HG02763 (cell line): ENCODE measurements at regions not wholly inside any gene's neighbourhood (a gene's known extent, or its start where the extent isn't known, plus 50 kb on each side); places are given as distances from the start of the nearest gene placed in this dataset.

Experiments
- ATAC-seq: cut with Tn5 transposase; IDR thresholded peaks from one replicate; pipeline ENCODE4 v1.9.1; 2021; ENCODE audit warnings: mild to moderate bottlenecking, moderate library complexity; ENCODE audit not compliant: unreplicated experiment

DNA sequence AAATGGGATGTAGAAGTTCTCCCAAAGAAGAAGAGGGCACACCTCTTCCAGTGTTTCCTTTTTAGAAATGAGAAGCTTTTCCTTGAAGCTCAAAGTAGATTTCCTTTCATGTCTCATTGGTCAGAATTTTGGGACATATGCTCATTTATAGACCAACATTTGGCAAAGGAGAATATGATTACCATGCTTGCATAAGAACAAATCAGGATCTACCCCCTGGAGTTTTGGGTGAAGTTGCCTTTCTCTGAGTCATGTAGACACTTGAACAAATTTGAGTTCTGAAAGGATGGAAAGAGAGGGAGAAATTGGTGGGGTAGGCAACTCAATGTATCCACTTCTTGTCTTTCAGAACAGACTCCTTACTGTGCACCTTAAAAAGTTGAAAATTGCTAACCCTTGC, 409.0 kb downstream of the SLC4A3 start:
- no peak for ATAC-seq

GRCh38 chr2:220040346-220040745, 412.9 kb downstream of the SLC4A3 start:
- ATAC-seq, result no peak

GRCh38 chr2:220041447-220041846, 414.0 kb downstream of the SLC4A3 start:
- ATAC-seq, result no peak

DNA sequence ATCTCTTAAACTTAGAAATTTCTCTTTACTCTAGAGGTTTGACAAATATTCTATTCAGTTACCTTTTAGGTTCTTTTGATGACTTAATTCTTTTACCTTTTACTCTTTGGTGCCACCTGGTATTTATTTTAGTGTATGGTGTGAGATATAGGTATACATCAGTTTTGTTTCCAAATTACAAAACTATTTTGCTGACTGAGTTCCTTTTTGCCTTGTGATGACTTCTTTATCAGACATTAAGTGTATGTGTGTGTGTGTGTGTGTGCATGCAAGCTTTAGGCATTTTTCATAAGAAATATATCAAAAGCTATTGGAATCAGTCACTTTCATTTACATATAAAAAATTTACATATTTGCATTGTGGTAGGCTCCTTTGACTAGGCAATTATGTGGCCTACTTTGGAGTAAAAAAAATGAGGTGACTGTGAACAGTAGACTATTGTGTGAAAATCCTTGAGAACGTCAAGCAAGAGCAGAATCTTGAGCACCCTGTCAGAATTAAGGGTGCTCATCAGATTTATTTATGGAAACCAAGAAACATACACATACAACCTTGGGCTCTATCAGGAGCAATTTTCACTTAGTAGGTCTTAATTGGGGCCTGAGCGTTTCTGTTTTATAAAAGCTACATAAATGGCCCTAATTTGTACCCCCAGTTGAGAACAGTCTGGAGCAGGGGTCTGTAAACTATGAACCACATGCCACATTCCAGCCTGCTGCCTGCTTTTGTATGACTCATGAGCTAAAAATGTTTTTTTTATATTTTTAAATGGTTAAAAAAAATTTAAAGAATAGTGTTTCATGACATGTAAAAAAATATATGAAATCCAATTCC, 415.9 kb downstream of the SLC4A3 start:
- no peak for ATAC-seq

DNA sequence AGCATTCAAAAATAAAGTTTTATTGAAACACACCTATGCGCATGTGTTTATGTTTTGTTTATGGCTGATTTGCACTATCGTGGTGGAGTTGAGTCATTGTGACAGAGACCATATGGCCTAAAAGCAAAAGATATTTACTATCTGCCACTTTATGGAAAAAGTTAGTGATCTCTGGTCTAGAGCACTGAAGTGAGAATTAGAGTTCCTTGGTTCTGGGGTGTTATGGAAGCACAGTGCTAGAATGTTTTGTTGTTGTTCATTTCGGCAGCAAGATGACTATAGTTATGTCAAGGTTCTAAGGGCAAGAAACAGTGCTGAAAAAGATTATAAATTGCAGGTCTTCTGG, 416.5 kb downstream of the SLC4A3 start:
- ATAC-seq, result no peak

DNA sequence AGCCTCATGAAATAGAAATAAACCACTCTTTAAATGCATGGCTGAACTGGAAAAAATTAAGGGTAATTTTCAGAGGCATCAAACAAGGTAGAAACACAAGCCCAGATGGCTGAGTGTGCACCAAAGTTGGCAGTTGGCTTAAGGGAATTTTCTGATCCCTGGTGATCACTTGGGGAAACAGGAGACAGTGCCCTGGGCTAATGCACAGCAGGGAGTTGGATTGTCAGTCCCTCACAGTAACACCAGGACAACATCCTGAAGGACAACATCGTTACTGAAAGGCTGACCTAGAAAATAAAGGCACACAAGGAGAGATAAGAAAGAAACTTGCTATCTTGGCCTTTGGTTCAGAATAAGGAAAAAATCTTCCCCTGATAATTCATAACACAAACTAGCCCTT, 417.0 kb downstream of the SLC4A3 start:
- no peak for ATAC-seq

DNA sequence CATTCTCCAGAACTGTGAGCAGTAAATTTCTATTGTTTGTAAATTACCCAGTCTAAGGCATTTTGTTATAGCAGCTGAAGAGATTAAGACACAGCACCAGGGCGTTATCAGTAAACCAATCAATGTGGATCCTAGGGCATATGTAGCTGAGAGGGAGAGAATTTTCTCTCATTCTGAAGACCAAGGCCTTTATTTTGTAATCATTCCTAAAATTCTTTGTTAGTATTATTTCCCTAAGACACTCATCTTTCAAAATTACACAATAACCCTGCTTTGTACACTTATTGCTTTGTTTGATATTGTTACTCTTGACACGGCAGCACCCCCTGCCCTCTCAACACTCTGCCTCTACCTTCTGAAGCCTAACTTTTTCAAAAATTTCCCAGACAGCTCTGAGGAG, 419.1 kb downstream of the SLC4A3 start:
- no peak for ATAC-seq

GRCh38 chr2:220051716-220052115, 424.3 kb downstream of the SLC4A3 start:
- ATAC-seq, result no peak

DNA sequence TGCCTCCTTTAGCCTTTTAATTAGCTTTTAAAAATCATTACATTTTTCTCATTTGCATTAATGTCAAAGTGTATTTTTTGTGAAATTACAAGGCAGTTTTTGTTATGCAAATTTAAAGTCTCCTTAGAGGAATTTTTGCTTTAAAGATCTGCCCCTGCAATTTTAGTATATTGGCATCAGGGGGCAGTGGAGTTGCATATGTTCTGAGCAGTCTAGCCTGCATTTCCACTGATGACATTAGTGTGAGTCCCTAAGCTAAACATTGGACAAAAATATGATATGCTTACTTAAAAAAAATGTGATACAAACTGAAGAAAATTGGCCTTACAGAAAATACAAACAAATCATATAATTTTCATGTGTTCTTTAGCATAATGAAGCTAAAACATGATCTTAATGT, 426.5 kb downstream of the SLC4A3 start:
- no peak for ATAC-seq

DNA sequence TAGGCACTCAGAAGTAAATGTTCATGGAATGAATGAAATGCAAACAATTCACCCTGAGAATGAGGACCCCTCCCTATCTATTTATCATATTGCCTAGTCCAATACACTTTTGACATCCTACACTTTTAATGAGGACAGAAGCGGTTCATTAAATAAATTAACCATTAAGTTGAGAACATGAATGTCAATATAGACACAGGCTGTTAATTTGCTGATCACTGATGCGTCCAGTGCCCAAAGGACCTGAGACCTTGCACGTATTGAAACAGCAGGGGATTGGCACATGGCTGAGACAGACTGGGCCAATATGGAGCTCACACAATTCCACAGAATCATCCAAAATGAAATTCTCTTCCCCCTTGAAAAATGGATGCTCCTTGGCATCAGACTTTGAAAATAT, 430.0 kb downstream of the SLC4A3 start:
- ATAC-seq, result no peak

DNA sequence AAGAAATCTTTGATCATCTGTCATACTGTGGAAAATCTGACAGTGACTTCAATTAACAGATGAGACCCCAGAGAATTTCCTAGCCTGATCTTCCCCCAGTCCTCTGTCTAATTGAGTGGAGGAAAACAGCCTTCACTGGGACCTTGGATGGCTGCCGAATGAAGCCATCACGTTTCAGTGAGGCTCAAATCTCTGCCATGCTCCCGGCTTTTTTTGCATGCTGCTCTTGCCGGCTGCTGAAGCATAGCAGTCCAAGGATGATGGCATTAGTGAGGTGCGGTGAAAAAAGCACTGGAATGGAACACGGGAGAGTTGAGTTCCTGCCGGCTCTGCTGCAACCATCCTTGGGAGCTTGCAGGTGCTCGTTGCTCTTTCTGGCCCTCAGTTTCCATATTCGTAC, 430.5 kb downstream of the SLC4A3 start:
- ATAC-seq, result no peak

DNA sequence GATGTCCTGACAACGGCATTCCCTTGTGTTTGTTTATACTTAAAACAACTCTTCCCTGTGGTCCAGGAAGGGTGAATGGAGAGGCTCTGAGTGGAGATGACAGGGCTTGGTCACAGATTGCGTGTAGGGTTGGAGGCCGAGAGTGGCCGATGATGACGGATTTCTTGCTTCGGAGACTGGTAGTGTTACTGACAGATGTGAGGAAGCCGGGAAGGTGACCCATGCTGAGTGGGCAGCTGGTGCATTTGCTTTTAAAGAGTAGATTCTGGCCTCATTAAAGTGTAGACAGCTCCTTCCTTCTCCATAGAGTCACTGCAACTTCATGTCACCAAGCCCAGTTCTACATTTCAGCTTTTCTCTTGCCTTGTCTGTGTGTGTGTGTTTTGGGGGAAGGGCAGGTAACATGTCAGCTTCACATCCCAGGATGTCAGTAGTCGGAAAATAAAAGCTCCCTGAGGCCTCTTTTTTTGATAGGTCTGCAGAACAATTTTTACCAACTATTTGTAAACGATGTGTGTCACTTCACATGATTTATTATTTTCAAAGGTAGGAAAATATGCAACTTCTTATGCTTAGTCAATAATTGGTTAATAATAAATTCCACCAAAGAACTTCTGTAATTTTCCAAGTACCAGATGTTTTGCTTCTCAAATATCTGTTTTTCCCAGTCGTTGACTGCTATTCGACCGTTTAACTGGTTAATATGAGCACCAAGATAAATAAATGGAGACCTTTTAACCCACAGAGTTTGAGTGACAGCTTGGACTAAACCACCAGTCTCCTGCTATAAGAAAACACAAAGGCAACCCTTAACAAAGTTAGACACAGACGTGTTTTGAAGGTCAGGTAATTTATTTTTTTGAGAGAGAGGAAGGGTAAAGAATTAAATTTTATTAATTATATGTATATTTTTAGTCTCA, 436.9 kb downstream of the SLC4A3 start:
- no peak for ATAC-seq

- no peak for ATAC-seq
Measured at GRCh38 chr2:220065581-220065980, 438.2 kb downstream of the SLC4A3 start.

- no peak for ATAC-seq
Measured at GRCh38 chr2:220068846-220069245, 441.4 kb downstream of the SLC4A3 start.

DNA sequence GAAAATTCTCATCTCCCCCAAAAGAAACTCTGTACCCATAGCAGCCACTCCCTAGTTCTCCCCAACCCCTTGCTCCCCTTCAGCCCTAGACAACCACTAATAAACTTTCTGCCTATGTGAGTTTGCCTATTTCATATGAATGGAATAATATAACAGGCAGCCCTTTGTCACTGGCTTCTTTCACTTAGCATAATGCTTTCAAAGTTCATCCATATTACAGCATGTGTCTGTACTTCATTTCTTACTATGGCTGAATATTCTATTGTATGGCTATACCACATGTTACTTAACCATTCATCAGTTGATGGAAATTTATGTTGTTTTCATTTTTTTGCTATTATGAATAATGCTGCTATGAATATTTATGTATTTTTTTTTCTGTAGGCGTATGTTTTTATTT, 442.9 kb downstream of the SLC4A3 start:
- ATAC-seq, result no peak

GRCh38 chr2:220071696-220072095, 444.3 kb downstream of the SLC4A3 start:
- no peak for ATAC-seq

DNA sequence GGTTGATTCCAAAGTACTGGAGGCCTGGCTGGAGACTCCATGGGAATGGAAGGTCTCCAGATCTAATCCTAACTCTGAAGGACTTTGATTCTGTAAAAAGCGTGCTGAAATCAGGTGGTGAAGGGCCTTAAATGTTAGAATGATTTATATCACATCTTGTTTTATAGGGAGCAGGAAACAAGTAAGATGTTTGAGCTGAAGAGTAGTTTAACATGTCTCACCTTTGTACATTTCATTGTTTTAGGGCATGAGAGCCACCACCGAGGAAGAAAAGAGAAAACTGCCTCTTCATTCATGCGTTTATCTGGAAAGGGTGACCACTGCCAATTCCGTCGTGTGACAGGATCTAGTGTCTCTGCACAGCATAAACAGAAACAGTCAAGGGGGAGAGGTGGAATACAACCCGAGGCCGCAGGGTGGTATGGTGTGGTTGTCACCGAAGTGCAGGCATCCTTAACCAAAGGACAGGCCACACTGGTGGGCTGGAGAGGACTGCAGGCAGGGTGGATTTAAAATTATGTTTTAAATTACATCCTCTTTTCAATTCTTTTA, 445.3 kb downstream of the SLC4A3 start:
- ATAC-seq, result no peak

DNA sequence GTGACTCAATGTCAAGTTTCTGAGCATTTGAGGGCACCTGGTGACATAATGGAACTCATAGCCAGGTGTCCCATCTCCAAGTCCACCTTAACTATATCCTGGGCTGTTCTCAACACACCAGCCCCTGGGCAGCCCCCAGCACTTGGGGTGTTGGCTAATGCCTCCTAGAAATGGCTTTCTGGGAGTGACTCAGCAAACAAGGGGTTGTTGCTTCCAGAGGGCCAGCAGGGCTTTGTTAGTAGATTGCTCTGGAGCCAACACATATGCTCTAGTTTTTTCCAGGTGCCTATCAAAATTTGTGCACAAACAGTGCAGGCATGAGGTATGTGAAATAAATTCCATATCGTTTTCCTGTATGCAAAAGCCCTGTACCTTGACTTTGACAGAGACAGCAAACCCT, 448.4 kb downstream of the SLC4A3 start:
- no peak for ATAC-seq

GRCh38 chr2:220076734-220077133, 449.3 kb downstream of the SLC4A3 start:
- no peak for ATAC-seq

DNA sequence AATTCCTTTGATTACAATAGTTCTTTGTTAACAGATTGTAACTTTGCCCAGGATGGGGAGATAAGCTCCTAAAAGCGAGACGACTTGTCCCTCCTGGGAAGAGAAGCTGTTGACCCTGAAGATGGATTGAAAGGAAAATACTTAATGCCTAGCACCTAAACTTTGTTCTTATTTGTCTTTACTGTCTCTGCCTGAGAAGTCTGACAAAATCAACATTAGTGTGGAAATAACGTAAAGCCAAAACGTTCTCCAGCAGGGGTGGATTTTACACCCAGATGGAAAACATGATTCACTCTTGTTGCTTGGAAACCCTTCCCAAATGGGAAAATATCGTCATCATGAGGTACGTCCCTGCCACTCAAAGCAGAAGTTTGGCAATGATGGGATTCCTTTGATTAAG, 450.1 kb downstream of the SLC4A3 start:
- ATAC-seq, result no peak

- no peak for ATAC-seq
Measured at GRCh38 chr2:220078439-220078838, 451.0 kb downstream of the SLC4A3 start.

GRCh38 chr2:220079595-220079994, 452.2 kb downstream of the SLC4A3 start:
- ATAC-seq, result no peak
